Fibroblast of pulmonary artery (primary cell): ENCODE measurements at regions not wholly inside any gene's neighbourhood (a gene's known extent, or its start where the extent isn't known, plus 50 kb on each side); places are given as distances from the start of the nearest gene placed in this dataset.

Experiments
- DNase-seq: peaks from one replicate; pipeline ENCODE4 v3.0.0-alpha.2; 2010; ENCODE audit warnings: low read depth
- H3K4me3 ChIP-seq: replicated peaks from 2 replicates; pipeline ENCODE4 v1.5.1; 2011; ENCODE audit warnings: low read depth, mild to moderate bottlenecking, control low read depth, low read length, moderate library complexity
- TF ChIP-seq, protein P1 (sequence below): IDR thresholded peaks from 2 replicates; pipeline ENCODE4 v1.5.1; 2011; ENCODE audit warnings: mild to moderate bottlenecking, control low read depth, low read length, inconsistent platforms; ENCODE audit errors: missing control alignments

DNA sequence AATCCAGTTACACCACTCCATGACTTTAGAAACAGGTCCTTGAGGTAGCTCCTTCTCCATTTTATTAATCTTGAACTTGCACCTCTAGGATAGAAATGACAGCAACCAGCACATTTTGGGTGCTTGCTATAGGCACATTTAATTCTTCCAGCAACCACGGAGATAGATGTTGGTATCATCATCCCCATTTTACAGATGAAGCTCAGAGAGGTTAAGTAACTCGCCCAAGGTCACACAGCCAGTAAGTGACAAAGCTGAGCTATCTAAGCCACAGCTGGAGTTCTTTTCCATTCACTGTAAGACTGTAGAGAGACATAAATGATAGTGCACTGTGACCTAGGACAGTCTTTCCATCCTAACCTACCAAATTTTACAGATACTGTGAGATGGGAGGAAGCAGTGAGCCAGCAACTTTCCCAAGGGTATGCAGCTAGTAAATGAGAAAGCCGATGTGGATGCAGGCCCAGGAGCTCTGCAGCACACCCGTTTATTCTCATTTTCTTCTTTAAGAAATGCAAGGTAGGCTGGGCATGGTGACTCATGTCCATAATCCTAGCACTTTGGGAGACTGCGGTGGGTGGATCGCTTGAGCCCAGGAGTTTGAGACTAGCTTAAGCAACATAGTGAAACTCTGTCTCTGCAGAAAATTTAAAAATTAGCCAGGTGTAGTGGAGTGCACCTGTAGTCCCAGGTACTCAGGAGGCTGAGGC, 103.2 kb downstream of the TBX5 start:
- DNase-seq = no peak
- no peak overlapping the region for H3K4me3 ChIP-seq
- TF ChIP-seq, protein P1, sequence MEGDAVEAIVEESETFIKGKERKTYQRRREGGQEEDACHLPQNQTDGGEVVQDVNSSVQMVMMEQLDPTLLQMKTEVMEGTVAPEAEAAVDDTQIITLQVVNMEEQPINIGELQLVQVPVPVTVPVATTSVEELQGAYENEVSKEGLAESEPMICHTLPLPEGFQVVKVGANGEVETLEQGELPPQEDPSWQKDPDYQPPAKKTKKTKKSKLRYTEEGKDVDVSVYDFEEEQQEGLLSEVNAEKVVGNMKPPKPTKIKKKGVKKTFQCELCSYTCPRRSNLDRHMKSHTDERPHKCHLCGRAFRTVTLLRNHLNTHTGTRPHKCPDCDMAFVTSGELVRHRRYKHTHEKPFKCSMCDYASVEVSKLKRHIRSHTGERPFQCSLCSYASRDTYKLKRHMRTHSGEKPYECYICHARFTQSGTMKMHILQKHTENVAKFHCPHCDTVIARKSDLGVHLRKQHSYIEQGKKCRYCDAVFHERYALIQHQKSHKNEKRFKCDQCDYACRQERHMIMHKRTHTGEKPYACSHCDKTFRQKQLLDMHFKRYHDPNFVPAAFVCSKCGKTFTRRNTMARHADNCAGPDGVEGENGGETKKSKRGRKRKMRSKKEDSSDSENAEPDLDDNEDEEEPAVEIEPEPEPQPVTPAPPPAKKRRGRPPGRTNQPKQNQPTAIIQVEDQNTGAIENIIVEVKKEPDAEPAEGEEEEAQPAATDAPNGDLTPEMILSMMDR = no peak

DNA sequence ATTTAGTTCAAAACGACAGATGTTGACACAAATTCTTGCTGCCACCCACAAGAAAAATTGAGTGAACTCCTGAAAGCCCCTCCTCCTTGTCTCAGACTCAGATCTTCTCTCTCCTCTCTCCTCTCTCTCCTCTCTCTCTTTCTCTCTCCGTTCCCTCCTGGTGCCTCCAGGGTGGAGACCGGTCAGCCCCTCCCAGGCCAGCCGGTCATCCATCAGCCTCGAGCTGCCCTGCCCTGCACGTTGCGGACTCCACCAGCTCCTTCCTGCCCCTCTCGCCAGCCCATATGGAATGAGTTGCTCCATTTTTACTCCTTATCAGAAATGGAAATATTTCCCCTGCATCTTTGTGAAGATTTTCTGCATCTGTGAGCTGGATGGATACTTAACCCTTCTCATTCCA, 103.8 kb downstream of the TBX5 start:
- no peak overlapping the region for H3K4me3 ChIP-seq
- TF ChIP-seq, protein P1 = no peak
- no peak for DNase-seq

DNA sequence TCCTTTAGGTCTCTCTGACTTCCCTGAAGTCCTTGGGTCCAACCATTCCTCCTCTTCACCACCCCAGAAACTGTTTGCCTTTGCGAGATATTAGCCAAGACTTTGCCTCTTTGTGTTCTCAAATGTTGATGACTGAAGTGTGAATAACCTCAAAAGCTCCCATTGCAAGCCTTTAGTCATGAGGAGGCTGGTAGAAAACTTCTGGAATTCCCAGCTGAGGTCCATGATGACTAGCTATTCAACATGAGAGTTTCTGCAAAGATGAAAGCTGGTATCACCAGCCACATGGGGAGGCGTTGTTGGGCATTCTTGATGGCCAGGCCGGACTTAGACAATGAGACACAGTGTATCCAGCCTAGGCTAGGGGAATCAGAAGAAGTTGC, 111.7 kb downstream of the TBX5 start:
- H3K4me3 ChIP-seq = no peak overlapping the region
- no peak for DNase-seq
- TF ChIP-seq, protein P1 = no peak

DNA sequence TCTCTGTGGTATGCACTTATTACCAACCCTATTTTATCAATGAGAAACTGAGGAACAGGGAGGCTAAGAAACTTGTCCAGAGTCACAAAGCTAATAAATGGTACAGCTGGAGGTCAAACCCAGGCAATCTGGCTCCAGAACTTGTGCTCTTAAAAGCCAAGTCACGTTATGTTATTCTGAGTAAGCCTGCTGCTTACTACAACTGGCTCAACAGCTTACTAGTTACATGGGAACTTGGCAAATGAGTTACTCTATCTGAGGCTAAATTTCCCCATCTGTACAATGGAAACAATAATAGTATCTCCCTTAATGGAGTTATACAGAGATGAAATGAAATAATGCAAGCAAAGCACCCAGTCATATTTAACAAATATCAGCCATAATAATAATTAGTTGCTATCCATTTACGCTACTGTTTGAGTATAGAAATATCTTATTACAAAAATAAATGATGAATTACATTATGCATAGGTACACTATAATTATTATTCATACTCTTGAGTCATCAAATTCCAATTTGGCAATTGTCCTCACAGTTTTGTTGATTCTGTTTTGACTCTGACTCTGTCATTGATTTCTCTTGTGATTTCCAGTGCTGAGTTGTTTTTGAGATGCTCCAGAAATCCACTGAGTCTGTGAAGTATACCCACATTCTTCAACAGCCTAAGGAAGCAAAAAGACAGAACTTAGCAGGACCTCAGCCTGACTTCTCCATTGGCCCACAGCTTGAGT, 112.2 kb downstream of the TBX5 start:
- TF ChIP-seq, protein P1 = no peak

DNA sequence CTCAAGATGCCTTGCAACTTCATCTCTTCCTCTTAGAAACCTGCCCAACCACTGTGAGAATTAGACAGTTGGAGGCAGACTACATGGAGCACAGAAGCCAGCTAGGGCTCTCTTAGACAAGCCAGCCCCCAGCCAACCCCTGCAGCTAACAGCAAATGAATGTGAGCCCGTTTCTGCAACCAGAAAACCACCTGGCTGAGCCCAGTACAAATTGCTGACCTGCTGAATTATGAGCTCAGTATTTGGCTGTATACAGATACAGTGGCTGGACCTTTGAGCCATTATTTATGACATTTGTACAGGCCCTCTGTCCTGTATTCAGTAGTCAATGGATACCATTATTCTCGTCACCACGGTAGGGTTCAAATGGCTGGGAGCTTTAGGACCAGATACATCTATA, 112.9 kb downstream of the TBX5 start:
- DNase-seq = no peak
- TF ChIP-seq, protein P1 = no peak
- no peak overlapping the region for H3K4me3 ChIP-seq

More for the DNA sequence above, 112.2 kb downstream of the TBX5 start:
- no peak overlapping the region for H3K4me3 ChIP-seq
- no peak for DNase-seq

DNA sequence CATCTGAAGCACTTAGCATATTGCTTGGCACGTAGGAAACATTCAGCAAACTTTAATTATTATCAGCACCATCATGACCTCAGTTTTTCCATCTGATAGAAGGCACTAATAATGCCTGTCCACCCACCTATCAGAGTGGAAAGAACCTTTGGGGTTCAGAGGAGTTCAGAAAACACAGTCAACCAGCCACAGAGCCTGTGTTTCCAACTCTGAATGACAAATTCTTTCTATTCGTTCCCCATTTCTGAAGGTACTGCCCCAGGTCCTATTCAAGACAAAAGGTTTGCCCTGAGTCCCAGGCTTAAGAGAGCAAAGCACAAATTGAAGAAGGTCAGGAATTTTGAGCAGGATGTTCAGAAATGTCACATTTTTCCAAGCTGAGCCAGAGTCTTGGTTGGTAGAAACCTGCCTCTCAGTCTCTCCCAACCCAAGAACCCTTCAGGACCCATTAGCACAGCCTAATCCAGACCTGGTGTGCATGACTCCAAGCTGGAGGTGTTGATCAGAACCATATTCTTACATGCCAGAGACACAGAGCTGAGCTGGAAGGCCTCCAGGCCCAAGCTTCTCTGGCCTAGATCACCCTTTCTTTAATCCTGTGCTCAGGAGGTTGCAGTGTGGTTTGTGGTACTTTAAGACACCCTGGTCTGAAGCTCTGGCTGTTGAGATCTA, 114.4 kb downstream of the TBX5 start:
- H3K4me3 ChIP-seq = no peak overlapping the region
- DNase-seq = no peak
- TF ChIP-seq, protein P1 = no peak
